Natural killer cell treated with Interleukin-12 subunit alpha and Interleukin-12 subunit beta and Interleukin-15 and Interleukin-18, amount 100 ng/mL, for 72 hours (primary cell): ENCODE measurements at regions not wholly inside any gene's neighbourhood (a gene's known extent, or its start where the extent isn't known, plus 50 kb on each side); places are given as distances from the start of the nearest gene placed in this dataset.
"Not testable (repeated sequence)": the region's sequence is repeated elsewhere in the genome, so short reads cannot be mapped to it uniquely, and the experiment has no call there.

ENCODE experiments used
- ATAC-seq, 2 donors: fragments of 150-1000 bp; cut with Tn5 transposase in 1 of 2; sonication (Bioruptor Pico), chemical (Tn5 transposase) in 1 of 2; 2 replicates each; pipeline ENCODE4 v1.10.0; 2021
- DNase-seq: peaks from one replicate; pipeline ENCODE4 v3.0.0; 2022; ENCODE audit warnings: low spot score
- H3K27ac Mint-ChIP-seq, 2 donors: 1 replicate in 1 of 2; 2 replicates in 1 of 2; pipeline ENCODE4 v1.8.0; 2022; ENCODE audit warnings: mixed read lengths in 2 of 2, mild to moderate bottlenecking in 1 of 2, moderate library complexity in 1 of 2
- H3K27me3 Mint-ChIP-seq, 2 donors: 1 replicate in 1 of 2; 2 replicates in 1 of 2; pipeline ENCODE4 v1.8.0; 2022; ENCODE audit warnings: mixed read lengths in 2 of 2
- H3K36me3 Mint-ChIP-seq: one replicate; pipeline ENCODE4 v1.8.0; 2022; ENCODE audit warnings: mixed read lengths
- H3K4me1 Mint-ChIP-seq, 2 donors: 1 replicate in 1 of 2; 2 replicates in 1 of 2; pipeline ENCODE4 v1.8.0; 2022; ENCODE audit warnings: low read depth in 2 of 2, mixed read lengths in 2 of 2, mild to moderate bottlenecking in 1 of 2
- H3K4me3 Mint-ChIP-seq: one replicate; pipeline ENCODE4 v1.8.0; 2022; ENCODE audit warnings: mixed read lengths
- H3K9me3 Mint-ChIP-seq: 2 replicates; pipeline ENCODE4 v1.8.0; 2022; ENCODE audit warnings: mixed read lengths

GRCh38 chr11:44379141-44380008 lies 69.4 kb upstream of the ALX4 start:
- Mint-ChIP-seq H3K27me3 (peaks cover 5 to 19% of the 10 kb centered on the region in 2 donors), H3K36me3 (no peaks in the 10 kb centered on the region), H3K4me1 (no peaks in the 10 kb centered on the region), H3K4me3 (no peak overlapping the region), H3K27ac (no peak overlapping the region), H3K9me3 (no peaks in the 10 kb centered on the region)
- DNase-seq = peak; percentile 44
- peak; percentile 10 to 33 for ATAC-seq

- Mint-ChIP-seq H3K9me3 (no peaks in the 10 kb centered on the region), H3K4me3 (no peak overlapping the region), H3K4me1 (no peaks in the 10 kb centered on the region), H3K27ac (no peak overlapping the region), H3K27me3 (peaks cover 5 to 19% of the 10 kb centered on the region in 2 donors), H3K36me3 (no peaks in the 10 kb centered on the region)
- ATAC-seq (no peak), DNase-seq (peak; percentile 41)
Observed at GRCh38 chr11:44380009-44380313, 70.0 kb upstream of the ALX4 start.

GRCh38 chr11:44380820-44381219 lies 70.9 kb upstream of the ALX4 start:
- Mint-ChIP-seq H3K36me3 (no peaks in the 10 kb centered on the region), H3K27ac (no peak overlapping the region), H3K4me3 (no peak overlapping the region), H3K4me1 (no peaks in the 10 kb centered on the region), H3K9me3 (no peaks in the 10 kb centered on the region), H3K27me3 (peaks cover 5 to 26% of the 10 kb centered on the region in 2 donors)
- DNase-seq = peak; percentile 3
- ATAC-seq = no peak

GRCh38 chr11:44381261-44381660 lies 71.3 kb upstream of the ALX4 start:
- H3K27ac Mint-ChIP-seq = no peak overlapping the region
- H3K4me3 Mint-ChIP-seq = no peak overlapping the region
- no peaks in the 10 kb centered on the region for H3K36me3 Mint-ChIP-seq
- ATAC-seq = no peak
- no peaks in the 10 kb centered on the region for H3K9me3 Mint-ChIP-seq
- no peaks in the 10 kb centered on the region for H3K4me1 Mint-ChIP-seq
- peaks cover 5 to 30% of the 10 kb centered on the region in 2 donors for H3K27me3 Mint-ChIP-seq
- peak; percentile 29 for DNase-seq

- H3K27me3 Mint-ChIP-seq = peaks cover 8 to 38% of the 10 kb centered on the region in 2 donors
- H3K4me1 Mint-ChIP-seq = no peaks in the 10 kb centered on the region
- H3K27ac Mint-ChIP-seq = no peak overlapping the region
- H3K36me3 Mint-ChIP-seq = no peaks in the 10 kb centered on the region
- H3K4me3 Mint-ChIP-seq = no peak overlapping the region
- DNase-seq = no peak
- ATAC-seq = no peak
- H3K9me3 Mint-ChIP-seq = no peaks in the 10 kb centered on the region
Observed at GRCh38 chr11:44382118-44382517, 72.2 kb upstream of the ALX4 start.

GRCh38 chr11:44382656-44383240 lies 72.8 kb upstream of the ALX4 start:
- H3K27ac Mint-ChIP-seq = no peak overlapping the region
- ATAC-seq (no peak), DNase-seq (no peak)
- H3K36me3 Mint-ChIP-seq = no peaks in the 10 kb centered on the region
- peaks cover 11 to 44% of the 10 kb centered on the region in 2 donors for H3K27me3 Mint-ChIP-seq
- H3K4me3 Mint-ChIP-seq = no peak overlapping the region
- no peaks in the 10 kb centered on the region for H3K9me3 Mint-ChIP-seq
- no peaks in the 10 kb centered on the region for H3K4me1 Mint-ChIP-seq

- no peak for ATAC-seq
- no peak overlapping the region for H3K27ac Mint-ChIP-seq
- H3K4me1 Mint-ChIP-seq = no peaks in the 10 kb centered on the region
- H3K36me3 Mint-ChIP-seq = no peaks in the 10 kb centered on the region
- no peak for DNase-seq
- peaks cover 13 to 49% of the 10 kb centered on the region in 2 donors for H3K27me3 Mint-ChIP-seq
- H3K9me3 Mint-ChIP-seq = no peaks in the 10 kb centered on the region
- no peak overlapping the region for H3K4me3 Mint-ChIP-seq
Observed at GRCh38 chr11:44383246-44383645, 73.3 kb upstream of the ALX4 start.

GRCh38 chr11:44387415-44387814 lies 77.5 kb upstream of the ALX4 start:
- Mint-ChIP-seq H3K4me1 (no peaks in the 10 kb centered on the region), H3K36me3 (no peaks in the 10 kb centered on the region), H3K4me3 (no peak overlapping the region), H3K9me3 (no peaks in the 10 kb centered on the region), H3K27me3 (peaks cover 18 to 52% of the 10 kb centered on the region in 2 donors), H3K27ac (no peak overlapping the region)
- DNase-seq (no peak), ATAC-seq (no peak)

GRCh38 chr11:44387825-44388224 lies 77.9 kb upstream of the ALX4 start:
- no peaks in the 10 kb centered on the region for H3K36me3 Mint-ChIP-seq
- DNase-seq (no peak), ATAC-seq (no peak)
- H3K4me1 Mint-ChIP-seq = no peaks in the 10 kb centered on the region
- H3K27me3 Mint-ChIP-seq = peaks cover 19 to 48% of the 10 kb centered on the region in 2 donors
- H3K9me3 Mint-ChIP-seq = no peaks in the 10 kb centered on the region
- no peak overlapping the region for H3K27ac Mint-ChIP-seq
- no peak overlapping the region for H3K4me3 Mint-ChIP-seq

- no peak for DNase-seq
- Mint-ChIP-seq H3K9me3 (peaks cover 3% of the 10 kb centered on the region), H3K4me3 (no peak overlapping the region)
Observed at GRCh38 chr11:44388828-44389657, 79.1 kb upstream of the ALX4 start.

GRCh38 chr11:44389963-44390605 lies 80.1 kb upstream of the ALX4 start:
- Mint-ChIP-seq H3K27me3 (peaks cover 27 to 54% of the 10 kb centered on the region in 2 donors), H3K4me3 (no peak overlapping the region), H3K9me3 (peaks cover 6% of the 10 kb centered on the region), H3K36me3 (no peaks in the 10 kb centered on the region), H3K4me1 (no peaks in the 10 kb centered on the region), H3K27ac (no peak overlapping the region)
- ATAC-seq (peak in 1 of 2 donors; percentile 24), DNase-seq (no peak)

More at GRCh38 chr11:44388828-44389657, 79.1 kb upstream of the ALX4 start:
- Mint-ChIP-seq H3K27me3 (peaks cover 21 to 52% of the 10 kb centered on the region in 2 donors), H3K27ac (no peak overlapping the region), H3K4me1 (no peaks in the 10 kb centered on the region), H3K36me3 (no peaks in the 10 kb centered on the region)
- ATAC-seq = no peak

- not testable (repeated sequence) for H3K36me3 Mint-ChIP-seq, DNase-seq, H3K27ac Mint-ChIP-seq, H3K4me1 Mint-ChIP-seq, H3K9me3 Mint-ChIP-seq, ATAC-seq, H3K4me3 Mint-ChIP-seq
- H3K27me3 Mint-ChIP-seq = peaks cover 33 to 52% of the 10 kb centered on the region in 2 donors
Observed at GRCh38 chr11:44391004-44391403, 81.1 kb upstream of the ALX4 start.

- H3K9me3 Mint-ChIP-seq, H3K27ac Mint-ChIP-seq, H3K4me1 Mint-ChIP-seq, DNase-seq, H3K4me3 Mint-ChIP-seq, ATAC-seq, H3K36me3 Mint-ChIP-seq: not testable (repeated sequence)
- H3K27me3 Mint-ChIP-seq = peaks cover 18 to 26% of the 10 kb centered on the region in 2 donors
Observed at GRCh38 chr11:44396746-44397145, 86.8 kb upstream of the ALX4 start.
